NOMO-1 (cell line): ENCODE measurements at regions not wholly inside any gene's neighbourhood (a gene's known extent, or its start where the extent isn't known, plus 50 kb on each side); places are given as distances from the start of the nearest gene placed in this dataset.

ENCODE experiments used
- DNase-seq, 2 experiments: peaks; one replicate each; lab custom pipeline; 2025; ENCODE audit not compliant: unreplicated experiment in 2 of 2; lab: John Stamatoyannopoulos, UW

DNA sequence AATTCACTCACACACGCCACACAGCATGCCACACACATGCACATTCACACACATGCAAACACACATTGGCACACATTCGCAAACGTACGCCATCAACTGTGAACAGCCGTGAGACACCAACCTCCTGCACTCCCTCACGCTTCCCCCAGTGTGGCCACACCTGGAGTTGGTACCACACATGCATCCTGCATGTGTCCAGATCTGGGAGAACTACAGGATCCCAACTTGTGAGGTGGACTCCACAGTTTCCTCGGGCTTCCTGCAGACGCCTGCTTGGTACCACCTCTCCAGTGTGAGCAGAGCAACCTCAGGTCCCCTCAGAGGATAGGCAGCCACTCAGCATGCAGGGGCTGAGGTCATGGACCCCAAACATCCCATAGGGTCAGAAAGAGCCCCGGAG lies 239.0 kb downstream of the EIPR1 start:
- DNase-seq, result no peak

GRCh38 chr2:3137651-3138300 lies 239.8 kb downstream of the EIPR1 start:
- no peak for DNase-seq

DNA sequence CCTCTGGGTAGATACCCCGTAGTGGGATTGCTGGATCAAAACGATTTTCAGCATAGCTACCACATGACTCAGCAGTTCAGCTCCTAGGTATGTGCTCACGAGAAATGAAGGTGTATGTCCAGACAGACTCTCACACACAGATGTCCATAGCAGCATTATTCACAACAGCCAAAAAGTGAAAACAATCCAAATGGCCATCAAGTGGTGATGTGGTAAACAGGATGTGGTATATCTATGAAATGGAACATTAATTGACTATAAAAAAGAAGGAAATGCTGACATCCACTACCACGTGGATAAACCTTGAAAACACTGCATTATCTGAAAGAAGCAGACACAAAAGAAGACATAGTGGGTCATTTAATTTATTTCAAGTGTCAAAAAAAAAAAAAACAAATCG lies 241.9 kb downstream of the EIPR1 start:
- no peak for DNase-seq

- no peak for DNase-seq
These were observed 243.5 kb downstream of the EIPR1 start for GRCh38 chr2:3134026-3134571.

DNA sequence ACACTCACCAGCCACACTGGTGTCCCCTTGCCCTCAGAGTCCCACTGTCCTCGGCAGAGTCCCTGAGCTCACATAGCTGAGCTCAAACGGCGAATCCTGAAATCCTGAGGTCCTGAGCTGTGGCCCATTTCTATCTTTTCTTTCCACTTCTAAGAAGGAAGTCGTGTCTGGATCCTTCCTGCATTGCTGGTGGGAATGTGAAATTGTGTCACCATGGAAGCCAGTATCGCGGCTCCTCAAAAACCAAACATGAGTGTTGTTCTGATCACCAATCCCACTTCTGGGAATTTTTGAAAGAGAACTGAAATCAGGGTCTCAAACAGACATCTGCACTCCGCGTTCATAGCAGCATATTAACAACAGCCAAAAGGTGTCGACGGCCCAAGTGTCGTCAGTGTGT lies 244.7 kb downstream of the EIPR1 start:
- DNase-seq, result no peak

- DNase-seq, result no peak
These were observed 245.2 kb downstream of the EIPR1 start for GRCh38 chr2:3132466-3132865.

GRCh38 chr2:3131636-3132326 lies 245.8 kb downstream of the EIPR1 start:
- DNase-seq, result no peak

- peak; percentile 1 to 8 for DNase-seq
These were observed 246.6 kb downstream of the EIPR1 start for GRCh38 chr2:3130889-3131635.

- no peak for DNase-seq
These were observed 247.2 kb downstream of the EIPR1 start for GRCh38 chr2:3130444-3130843.

- DNase-seq, result no peak
These were observed 247.8 kb downstream of the EIPR1 start for GRCh38 chr2:3129867-3130266.

GRCh38 chr2:3128786-3129185 lies 248.8 kb downstream of the EIPR1 start:
- no peak for DNase-seq

- no peak for DNase-seq
These were observed 249.9 kb downstream of the EIPR1 start for GRCh38 chr2:3127710-3128109.

- no peak for DNase-seq
These were observed 250.6 kb downstream of the EIPR1 start for GRCh38 chr2:3126911-3127621.

DNA sequence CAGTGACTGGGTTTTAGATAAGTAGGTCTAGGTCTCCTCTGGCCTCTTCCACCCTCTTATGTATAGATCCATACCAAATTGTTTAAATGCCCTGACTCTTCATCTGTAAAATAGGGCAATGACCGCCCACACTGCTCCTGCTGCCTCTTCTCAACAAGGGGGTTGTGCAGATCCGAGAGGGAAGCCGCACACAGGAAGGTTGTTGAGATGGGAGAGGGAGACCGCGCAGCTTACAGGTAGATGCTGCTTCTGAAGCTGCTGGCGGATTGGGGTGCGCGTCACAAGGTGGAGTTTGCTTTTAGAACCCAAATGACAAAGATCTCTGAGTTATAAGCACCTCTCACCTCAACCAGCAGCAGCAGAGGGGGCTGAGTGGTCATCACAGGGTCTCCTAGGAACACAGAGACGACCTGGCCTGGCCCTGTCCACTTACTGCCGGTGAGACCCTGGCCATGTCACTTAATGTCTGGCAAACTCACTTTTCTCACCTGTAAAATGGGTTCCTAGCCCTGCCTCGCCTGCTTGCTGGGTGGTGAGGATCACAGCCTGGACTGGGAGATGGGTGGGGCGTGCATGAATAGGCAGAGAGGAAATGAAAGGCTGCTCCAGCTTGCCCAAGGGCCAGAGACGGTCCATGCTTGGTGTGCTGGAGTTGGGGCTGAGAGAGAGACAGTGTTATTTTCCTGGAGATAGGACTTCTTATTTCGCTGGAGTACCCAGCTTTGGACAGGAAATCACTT lies 251.3 kb downstream of the EIPR1 start:
- DNase-seq, result no peak

GRCh38 chr2:3125761-3126130 lies 251.9 kb downstream of the EIPR1 start:
- DNase-seq, result no peak

DNA sequence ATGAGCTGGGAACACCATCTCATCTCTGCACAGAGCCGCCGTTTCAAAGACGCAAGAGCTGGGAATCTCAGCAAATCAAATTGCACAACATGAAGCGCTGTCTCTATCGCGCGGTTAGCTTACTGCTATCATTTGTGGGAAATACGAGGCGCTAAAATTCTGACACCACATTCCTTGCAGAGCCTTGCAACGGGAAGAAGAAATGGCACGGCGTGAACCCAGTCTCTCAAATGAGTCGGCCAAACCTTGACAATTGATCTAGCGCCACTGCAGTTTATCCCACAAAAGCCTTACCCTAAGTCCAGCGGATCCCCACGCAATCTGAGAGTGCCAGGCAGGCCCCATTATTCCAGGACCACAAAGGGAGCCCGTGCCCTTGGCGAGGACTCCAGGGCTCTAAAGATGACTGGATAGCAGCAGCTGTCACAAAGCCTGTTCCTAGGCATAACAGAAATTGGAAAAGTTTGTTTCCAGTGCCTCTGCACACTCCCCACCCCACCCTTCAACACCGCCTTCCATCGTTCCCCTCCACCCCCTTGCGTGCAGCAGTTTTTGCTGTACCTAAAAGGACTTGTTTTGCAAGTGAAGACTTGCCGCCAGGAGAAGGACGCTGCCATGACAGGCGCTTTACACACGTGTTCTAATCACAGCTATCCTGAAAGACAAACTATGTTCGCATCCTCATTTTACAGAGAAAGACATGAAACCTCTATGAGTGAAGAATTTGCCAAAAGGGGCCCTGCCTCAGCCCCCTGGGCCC lies 252.4 kb downstream of the EIPR1 start:
- no peak for DNase-seq

DNA sequence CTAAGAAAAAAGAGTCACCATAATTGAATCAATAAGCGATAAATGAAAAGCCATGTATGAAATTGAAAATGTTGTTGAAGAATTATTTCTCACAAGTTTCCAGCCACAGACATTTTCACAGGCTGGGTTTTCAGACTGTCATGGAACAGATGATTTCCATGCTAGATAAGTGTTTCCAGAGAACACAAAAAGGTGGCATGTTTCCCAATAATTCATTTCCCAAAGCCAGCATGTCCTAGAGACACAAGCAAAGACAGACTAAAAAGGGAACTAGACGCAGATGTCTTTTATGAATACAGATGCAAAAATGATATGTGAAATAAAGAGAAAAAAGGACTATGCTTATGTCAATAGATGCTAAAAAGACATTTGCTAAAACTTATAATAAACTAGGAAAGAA lies 255.1 kb downstream of the EIPR1 start:
- no peak for DNase-seq

DNA sequence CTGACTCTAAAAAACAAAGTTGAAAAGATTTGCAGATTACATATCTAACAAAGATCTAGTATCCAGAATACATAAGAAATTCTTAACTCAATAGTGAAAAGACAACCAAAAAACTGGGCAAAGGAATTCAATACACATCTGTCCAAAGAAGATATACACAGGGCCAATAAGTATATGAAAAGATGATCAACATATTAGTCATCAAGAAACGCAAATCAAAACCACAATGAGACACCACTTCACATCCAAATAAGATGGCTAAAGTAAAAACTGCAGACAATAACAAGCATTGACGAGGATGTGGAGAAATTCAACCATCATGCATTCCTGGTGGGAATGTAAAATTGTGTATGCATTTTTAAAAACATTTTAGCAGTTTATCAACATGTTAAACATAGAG lies 256.0 kb downstream of the EIPR1 start:
- DNase-seq, result no peak

- no peak for DNase-seq
These were observed 259.9 kb downstream of the EIPR1 start for GRCh38 chr2:3117650-3118216.
